ENCODE measurements at regions not wholly inside any gene's neighbourhood (a gene's known extent, or its start where the extent isn't known, plus 50 kb on each side); places are given as distances from the start of the nearest gene placed in this dataset.
"Not testable (repeated sequence)": the region's sequence is repeated elsewhere in the genome, so short reads cannot be mapped to it uniquely, and the experiment has no call there.

- DNase-seq (ENCODE audit: low read depth, low spot score) = no peak
Measured at GRCh38 chr5:143634689-143635088, 177.3 kb upstream of the HMHB1 start.

DNA sequence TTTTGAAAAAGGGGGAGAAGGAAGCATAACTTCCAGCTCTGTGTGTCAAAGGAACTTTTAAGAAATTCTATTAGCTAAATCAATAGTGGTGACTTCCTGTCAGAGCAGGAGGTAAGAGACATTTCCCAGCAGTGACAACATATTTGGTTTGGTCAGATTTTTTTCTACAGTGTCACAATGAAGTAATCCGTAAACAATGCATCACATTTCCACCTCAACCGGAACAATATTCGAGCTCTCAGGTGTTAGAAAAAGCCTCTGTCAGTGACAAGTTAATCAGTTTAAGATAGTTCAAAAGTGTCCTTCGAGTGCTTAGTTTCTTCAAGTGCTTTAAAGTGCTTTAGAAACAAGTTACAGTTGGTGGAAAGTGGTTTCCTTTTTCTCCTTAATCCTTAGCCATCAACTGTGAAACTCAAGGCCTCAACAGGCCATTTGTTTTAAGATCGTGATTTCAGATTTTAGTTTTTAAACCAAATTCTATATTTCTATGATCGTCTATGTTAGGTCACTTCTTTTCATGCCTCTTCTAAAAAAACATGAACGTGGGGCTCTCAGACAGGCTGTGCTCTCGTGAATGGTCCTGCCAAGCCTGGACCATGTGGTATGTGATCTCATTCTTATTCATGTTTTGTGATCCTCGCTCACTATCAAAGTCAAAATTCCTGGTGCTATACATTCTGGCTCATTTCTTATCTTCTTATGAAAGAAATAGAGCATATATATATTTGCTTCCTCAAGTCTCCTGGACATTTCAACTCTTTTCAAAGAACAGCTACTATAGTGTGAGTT lies 181.9 kb upstream of the HMHB1 start:
- DNase-seq (ENCODE audit: low read depth, low spot score) = no peak

GRCh38 chr5:143625048-143625447 lies 186.9 kb upstream of the HMHB1 start:
- DNase-seq (ENCODE audit: low read depth, low spot score) = not testable (repeated sequence)

DNA sequence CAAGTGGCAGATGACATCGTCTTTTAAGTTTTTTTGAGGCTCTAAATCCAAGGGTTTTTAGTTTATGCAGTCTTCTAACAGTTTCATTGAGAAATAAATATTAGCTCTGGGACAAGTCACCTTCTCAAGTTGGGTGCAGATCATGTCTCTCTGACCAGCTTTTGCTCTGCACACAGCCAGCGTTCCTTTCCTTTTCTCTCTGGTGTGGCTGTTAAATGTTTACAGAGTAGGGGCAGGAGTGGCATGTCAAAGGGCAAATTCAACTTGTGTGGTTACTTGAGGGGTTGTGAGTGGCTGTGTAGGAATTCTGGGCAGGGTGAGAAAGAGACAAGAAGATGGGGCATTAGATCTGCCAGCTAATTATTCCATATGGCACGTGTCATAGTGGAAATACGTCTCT lies 187.5 kb upstream of the HMHB1 start:
- DNase-seq (ENCODE audit: low read depth, low spot score) = no peak

DNA sequence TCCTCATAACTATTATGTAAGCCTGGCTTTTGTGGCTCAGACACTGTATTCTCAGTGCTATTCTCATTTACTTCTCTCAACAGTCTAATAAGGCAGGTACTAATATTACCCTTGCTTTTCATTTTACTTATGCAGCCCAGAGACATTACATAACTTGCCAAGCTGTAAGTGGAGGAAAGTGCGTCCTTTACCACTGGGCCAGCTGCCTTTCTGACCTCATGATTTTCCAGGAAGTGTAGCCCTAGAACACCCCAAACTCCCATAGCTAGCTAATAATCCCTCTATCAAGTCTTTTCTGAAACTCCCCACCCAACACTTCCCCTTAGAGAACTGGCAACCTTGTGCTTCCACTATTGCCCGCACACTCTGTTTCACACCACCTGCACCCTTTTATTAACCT lies 192.9 kb upstream of the HMHB1 start:
- no peak for DNase-seq (ENCODE audit: low read depth, low spot score)

GRCh38 chr5:143618141-143618540 lies 193.8 kb upstream of the HMHB1 start:
- DNase-seq (ENCODE audit: low read depth, low spot score) = no peak

DNA sequence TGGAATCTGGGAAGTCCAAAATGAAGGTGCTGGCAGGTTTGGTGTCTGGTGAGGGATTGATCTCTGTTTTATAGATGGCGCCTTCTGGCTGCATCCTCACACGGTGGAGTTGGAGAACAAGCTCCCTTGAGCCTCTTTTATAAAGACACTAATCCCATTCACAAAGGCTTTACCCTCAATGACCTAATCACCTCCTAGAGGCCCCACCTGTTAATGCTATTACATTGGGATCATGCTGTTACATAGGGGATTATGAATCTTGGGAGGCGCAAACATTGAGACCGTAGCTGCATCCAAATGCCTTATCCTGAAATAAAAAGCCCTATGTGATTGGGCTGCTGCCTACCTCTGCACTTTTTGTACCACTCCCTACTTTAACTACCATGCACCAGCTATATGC lies 197.1 kb upstream of the HMHB1 start:
- no peak for DNase-seq (ENCODE audit: low read depth, low spot score)

DNA sequence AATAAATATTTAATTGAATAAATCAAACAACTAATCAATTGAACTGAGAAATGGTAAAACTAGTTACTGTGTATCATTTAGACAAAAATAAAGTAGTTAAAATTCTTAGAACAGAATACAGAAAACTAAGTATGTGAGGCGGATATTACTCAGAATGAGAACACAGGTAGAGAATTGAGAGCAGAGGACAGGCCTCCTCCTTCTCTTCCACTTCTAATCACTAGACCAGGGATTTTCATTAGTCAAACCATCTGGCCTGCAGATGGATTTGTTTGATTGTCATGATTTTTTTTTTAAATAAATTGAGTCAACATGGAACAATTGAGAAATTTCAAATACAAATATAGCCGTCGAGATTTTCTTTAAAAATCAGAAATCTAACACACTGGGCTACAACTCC lies 198.6 kb upstream of the HMHB1 start:
- DNase-seq (ENCODE audit: low read depth, low spot score) = no peak

DNA sequence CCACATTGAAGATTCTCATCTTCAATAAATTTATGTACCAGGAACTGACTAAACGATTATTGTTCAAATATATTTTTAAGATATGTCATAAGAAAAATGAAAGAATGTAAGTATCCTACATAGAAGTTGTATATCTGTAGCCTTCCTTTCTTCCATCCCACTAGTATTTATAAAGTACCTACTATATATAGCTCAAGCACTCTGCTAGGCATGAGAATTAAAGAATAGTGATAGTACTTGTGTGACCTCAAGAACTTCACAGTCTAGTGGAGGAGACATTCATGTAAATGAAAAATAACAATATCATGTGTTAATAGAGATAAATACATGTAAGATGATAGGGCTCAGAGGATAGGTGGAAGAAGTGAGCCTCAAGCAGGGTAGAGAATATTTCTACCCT lies 201.0 kb upstream of the HMHB1 start:
- no peak for DNase-seq (ENCODE audit: low read depth, low spot score)

- DNase-seq (ENCODE audit: low read depth, low spot score) = no peak
Measured at GRCh38 chr5:143606043-143606752, 202.7 kb upstream of the NR3C1 start.

- no peak for DNase-seq (ENCODE audit: low read depth, low spot score)
Measured at GRCh38 chr5:143605403-143606005, 202.0 kb upstream of the NR3C1 start.

GRCh38 chr5:143601917-143602333 lies 198.4 kb upstream of the NR3C1 start:
- no peak for DNase-seq (ENCODE audit: low read depth, low spot score)

DNA sequence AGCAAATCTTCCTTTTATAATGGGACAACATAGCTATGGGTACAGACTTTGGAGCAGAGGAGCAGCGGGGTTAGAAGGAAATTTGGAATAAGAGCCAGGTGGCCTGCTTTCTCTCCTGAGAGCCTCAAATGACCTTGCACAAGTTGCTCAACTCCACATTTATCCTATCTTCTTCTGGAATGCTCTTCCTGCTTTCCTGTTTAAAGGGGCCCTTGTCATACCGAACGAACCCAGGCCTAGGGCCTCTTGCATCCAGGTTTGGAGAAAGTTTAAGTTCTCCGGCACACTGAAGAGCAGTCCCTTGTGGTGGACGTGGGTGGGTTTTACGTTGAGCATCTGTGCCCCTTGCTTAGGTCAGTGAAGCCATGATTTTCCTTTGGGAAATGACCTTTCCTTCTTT lies 197.9 kb upstream of the NR3C1 start:
- DNase-seq (ENCODE audit: low read depth, low spot score) = no peak

GRCh38 chr5:143600396-143601075 lies 197.1 kb upstream of the NR3C1 start:
- no peak for DNase-seq (ENCODE audit: low read depth, low spot score)

- DNase-seq (ENCODE audit: low read depth, low spot score) = no peak
Measured at GRCh38 chr5:143599474-143599873, 196.0 kb upstream of the NR3C1 start.

DNA sequence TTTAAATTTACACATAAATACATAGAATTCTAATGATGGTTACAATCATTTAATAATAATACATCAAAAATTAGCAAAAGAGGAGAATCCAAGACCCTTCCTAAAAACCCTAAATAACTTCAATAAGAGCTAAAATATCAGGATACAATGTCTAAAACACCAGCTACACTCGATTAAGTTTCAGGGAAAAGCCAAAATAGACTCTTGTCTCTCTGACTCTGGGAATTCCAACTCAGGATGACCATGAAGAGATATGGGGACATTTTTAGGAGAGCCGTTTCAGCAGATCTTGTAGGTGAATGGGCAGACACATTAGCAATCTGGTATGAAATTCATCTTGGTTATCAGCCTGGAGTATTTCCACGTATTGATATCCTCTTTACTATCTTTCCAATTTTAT lies 193.3 kb upstream of the NR3C1 start:
- no peak for DNase-seq (ENCODE audit: low read depth, low spot score)

- no peak for DNase-seq (ENCODE audit: low read depth, low spot score)
Measured at GRCh38 chr5:143594902-143595818, 191.7 kb upstream of the NR3C1 start.

DNA sequence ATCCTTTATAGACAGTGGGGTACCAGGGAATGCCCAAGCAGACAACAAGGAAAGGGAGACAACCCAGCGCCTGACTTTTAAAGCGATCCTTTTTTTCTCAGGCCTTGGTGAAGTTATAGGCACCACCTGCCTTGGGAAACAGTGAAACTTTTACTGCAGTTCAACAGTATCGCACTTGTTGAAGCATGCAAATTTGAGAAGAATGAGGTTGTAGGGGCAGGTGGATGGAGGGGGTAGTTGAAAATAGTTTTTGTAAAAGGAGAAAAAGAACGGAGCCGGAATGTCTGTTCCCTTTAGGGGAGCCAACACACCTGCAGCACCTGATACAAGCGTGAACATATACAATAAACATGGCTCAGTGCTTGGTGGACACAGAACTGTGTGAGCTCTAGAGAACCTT lies 190.2 kb upstream of the NR3C1 start:
- no peak for DNase-seq (ENCODE audit: low read depth, low spot score)

DNA sequence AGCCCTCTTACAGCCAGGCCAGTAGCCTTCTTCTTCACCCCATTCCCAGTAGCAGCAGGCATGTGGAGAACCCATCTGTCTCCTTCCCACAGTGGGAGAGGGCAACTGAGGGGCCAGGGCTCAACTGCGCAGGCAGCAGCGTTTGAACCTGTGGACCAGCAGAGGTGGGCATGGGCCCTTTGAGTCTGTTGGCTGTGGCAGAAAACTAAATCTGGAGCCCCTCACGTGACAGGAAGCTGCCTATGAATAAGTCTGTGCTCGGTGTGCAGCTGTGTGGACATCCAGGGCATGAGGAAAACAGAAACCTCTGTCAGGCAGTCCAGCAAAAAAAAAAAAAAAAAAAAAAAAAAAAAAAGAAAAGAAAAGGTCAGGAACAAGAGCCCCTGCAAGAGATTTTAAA lies 189.2 kb upstream of the NR3C1 start:
- no peak for DNase-seq (ENCODE audit: low read depth, low spot score)

- no peak for DNase-seq (ENCODE audit: low read depth, low spot score)
Measured at GRCh38 chr5:143588933-143589662, 185.6 kb upstream of the NR3C1 start.

GRCh38 chr5:143588121-143588520 lies 184.6 kb upstream of the NR3C1 start:
- DNase-seq (ENCODE audit: low read depth, low spot score) = not testable (repeated sequence)

Data from smooth muscle cell of the brain vasculature (primary cell).